AG09319 (cell line): ENCODE measurements at regions not wholly inside any gene's neighbourhood (a gene's known extent, or its start where the extent isn't known, plus 50 kb on each side); places are given as distances from the start of the nearest gene placed in this dataset.

Experiments
- DNase-seq: peaks from one replicate; pipeline ENCODE4 v3.0.0-alpha.2; 2010; ENCODE audit warnings: low read depth; ENCODE audit errors: extremely low read depth
- TF ChIP-seq, protein P1 (sequence below): IDR thresholded peaks from 2 replicates; pipeline ENCODE4 v1.5.1; 2011; ENCODE audit warnings: low read depth, mild to moderate bottlenecking, inconsistent platforms, low read length, moderate library complexity

DNA sequence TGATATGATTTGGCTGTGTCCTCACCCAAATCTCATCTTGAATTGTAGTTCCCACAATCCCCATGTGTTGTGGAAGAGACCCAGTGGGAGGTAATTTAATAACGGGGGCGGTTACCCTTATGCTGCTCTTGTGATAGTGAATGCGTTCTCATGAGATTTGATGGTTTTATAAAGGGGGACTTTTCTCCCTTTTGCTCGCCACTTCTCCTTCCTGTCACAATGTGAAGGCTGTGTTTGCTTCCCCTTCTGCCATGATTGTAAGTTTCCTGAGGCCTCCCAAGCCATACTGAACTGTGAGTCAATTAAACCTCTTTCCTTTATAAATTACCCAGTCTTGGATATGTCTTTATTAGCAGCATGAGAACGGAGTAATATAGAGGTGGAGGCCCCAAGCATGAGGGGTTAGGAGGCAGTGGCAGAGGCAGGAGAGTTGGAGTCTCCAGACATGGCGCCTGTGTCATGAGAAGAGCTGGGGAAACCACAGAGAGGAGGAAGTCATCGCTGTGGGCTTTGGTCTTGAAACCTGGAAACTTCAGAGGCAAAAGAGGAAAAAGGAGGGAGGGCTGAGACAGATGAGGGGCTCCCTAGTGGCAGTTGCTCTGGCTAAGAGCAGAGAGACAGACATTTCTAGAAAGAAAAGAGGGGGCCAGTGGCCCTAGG lies 107.8 kb upstream of the VEPH1 start:
- DNase-seq: no peak
- TF ChIP-seq, protein P1, sequence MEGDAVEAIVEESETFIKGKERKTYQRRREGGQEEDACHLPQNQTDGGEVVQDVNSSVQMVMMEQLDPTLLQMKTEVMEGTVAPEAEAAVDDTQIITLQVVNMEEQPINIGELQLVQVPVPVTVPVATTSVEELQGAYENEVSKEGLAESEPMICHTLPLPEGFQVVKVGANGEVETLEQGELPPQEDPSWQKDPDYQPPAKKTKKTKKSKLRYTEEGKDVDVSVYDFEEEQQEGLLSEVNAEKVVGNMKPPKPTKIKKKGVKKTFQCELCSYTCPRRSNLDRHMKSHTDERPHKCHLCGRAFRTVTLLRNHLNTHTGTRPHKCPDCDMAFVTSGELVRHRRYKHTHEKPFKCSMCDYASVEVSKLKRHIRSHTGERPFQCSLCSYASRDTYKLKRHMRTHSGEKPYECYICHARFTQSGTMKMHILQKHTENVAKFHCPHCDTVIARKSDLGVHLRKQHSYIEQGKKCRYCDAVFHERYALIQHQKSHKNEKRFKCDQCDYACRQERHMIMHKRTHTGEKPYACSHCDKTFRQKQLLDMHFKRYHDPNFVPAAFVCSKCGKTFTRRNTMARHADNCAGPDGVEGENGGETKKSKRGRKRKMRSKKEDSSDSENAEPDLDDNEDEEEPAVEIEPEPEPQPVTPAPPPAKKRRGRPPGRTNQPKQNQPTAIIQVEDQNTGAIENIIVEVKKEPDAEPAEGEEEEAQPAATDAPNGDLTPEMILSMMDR: no peak

DNA sequence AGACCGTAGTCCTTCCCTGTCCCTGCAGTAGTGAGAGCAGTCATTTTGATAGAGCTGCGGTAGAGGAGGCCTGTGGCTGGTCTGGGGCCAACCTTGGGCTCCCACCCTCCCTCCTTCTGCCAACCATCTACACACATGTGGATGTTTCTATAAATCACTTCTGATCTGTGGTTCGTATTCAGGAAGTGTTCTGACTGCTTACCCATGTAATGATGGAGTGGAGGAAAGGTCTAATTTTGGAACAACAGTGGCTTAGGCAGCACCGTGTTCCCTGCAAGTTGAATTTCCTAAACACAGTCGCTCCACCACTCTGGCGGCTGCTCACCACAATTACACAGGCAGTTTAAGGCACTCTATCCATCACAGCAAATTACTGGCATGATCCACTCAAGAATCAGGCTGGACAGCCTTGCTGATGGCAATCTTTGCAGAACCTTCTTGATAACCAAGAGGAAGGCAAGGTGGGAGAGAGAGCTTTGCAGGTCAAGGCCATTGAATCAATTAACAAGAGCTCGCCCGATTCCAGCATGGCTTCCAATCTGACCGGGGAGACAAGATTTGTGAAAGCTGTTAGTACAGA lies 104.7 kb upstream of the VEPH1 start:
- no peak for DNase-seq
- TF ChIP-seq, protein P1: no peak

DNA sequence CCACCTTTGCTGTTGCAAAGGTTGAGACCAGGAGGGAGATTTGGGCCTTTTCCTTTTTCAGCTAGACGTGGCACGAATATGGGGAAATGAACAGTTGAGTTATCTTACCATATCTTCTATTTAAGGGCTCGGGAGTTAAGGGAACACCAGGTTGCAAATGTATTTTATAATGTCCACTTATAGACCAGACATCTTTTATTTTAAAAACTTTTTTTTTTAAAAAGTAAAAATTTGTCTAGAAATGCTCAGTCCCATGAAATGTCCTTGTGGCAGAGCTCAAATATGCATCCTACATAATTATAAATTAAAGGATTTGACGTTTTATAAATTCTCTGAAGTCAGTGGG lies 103.6 kb upstream of the VEPH1 start:
- DNase-seq: no peak
- TF ChIP-seq, protein P1: no peak

DNA sequence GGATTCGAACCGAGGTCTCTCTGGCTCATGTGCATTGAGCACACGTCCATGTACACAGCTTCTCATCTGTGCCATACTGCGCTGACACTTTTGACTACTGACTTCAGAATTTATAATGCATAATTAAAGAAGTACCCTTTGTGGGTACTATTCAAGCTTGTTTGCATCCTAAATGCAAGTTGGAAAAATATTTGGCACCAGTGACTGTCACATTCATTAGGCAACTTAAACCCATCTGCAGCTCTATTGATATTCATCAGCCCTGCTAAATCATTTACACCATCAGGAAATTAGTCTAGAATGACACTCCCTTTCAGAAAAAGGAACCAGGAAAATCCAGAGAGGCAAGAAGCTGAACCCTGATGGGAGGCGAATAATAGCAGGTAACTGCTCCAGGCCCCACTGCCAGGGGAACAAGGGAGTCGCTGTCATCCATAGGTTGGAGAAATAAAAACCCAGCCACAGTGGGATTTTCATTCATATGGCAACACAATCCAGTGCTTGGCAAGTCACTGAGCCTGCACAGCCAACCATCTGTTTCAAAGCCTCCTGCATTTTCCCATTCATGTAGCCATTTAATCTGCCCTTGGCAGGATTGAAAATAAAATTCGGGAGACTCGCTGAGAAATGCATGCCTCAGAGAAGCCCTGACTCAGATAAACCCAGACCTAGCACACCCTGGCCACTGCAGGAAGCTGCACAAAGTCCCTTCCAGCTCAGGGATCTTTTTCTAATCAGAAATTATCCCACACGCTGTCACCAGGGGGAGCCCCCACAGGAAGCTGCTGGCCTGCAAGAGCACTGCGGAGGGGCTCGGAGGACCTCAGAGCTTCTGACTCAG lies 103.0 kb upstream of the VEPH1 start:
- TF ChIP-seq, protein P1: peak; percentile 86
- peak; percentile 38 for DNase-seq

DNA sequence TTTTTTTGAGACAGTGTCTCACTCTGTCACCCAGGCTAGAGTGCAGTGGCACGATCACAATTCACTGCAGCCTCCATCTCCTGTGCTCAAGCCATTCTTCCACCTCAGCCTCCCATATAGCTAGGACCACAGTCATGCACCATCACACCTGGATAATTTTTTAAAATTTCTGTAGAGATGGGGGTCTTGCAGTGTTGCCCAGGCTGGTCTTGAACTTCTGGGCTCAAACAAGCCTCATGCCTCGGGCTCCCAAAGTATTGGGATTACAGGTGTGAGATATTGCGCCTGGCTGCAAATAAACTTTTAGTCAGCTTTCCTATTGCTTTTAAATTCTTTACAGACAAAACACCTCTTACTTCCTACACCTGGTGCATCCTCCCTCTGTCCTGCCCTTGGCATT lies 102.1 kb upstream of the VEPH1 start:
- TF ChIP-seq, protein P1: no peak
- DNase-seq: no peak

DNA sequence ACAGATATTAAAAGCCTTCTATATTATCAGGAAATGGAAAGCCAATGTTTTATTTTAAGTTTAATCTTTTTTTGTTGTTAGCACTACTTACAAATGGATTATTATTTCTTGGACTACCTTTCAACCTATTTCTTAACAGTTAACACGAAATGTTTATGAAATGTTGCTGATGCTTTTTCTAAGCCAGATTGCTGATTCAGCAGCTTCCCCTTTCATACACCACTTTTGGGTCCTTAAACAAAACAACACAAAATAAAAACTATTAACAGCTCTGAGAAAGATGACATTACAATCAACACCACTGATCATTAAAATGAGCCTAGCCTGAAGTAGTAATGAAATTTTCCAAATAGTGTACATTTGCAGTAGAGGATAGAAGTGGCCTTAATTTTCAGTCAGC lies 99.2 kb upstream of the VEPH1 start:
- TF ChIP-seq, protein P1: no peak
- no peak for DNase-seq

DNA sequence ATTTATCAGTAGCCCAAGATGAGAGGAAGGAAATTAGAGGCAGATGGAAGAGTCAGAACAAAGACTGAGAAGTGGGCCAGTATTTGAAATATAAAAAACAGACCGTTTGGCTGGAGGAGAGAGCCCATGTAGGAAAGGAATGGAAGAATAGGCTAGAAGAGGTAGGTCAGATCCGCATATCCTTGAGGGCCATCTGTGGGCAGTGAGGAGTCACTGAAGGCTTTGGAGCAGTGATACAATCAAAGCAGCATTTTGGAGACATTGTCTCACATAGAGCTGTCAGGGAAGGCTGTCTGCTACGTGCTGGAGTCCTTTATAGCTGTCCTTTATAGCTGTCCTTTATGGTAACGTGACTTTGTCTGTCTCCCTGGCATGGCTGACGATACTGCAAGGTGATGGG lies 92.0 kb upstream of the VEPH1 start:
- DNase-seq: no peak
- TF ChIP-seq, protein P1: no peak
